ENCODE measurements at regions not wholly inside any gene's neighbourhood (a gene's known extent, or its start where the extent isn't known, plus 50 kb on each side); places are given as distances from the start of the nearest gene placed in this dataset.
"Not testable (repeated sequence)": the region's sequence is repeated elsewhere in the genome, so short reads cannot be mapped to it uniquely, and the experiment has no call there.

DNA sequence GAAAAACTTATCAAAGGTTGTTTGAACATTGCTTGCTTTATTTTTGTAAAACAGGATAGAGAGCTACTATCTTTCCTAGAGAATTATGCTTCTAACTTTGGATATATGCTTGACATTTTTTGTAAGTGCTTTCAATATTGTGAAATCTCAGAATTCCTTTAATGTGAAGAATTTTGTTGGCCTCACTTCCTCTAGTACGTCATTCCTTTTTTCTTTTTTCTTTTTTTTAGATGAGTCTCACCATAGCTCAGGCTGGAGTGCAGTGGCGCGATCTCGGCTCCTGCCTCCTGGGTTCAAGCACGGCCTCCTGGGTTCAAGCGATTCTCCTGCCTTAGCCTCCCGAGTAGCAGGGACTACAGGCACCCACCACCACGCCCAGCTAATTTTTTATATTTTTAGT is 668.1 kb downstream of the RFPL4B start:
- Histone ChIP-seq H3K9me3 (ENCODE audit: low read depth, low read length) (no peaks in the 10 kb centered on the region), H3K27me3 (ENCODE audit: insufficient read depth, low read length) (no peaks in the 10 kb centered on the region), H3K4me3 (ENCODE audit: low read length) (no peak overlapping the region), H3K4me1 (ENCODE audit: insufficient read depth, low read length) (no peaks in the 10 kb centered on the region)

DNA sequence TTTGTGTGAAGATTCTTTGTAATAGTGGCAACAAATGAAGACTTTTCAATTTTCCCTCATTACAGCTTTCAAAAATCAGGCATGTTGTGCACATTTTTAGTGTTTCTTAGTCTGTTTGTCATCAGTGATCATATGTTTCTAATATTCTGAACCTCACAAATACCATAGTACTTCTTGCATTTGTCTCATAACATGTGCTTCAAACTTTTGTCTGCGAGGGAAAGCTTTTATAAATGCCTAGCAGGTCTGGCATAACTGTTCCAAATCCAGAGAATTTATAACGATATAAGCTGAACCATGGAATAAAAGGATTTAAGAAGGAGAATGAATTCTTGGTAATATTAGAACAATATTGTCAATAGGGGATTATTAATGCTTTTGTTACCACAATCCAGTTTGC is 670.2 kb downstream of the RFPL4B start:
- Histone ChIP-seq H3K4me1 (ENCODE audit: insufficient read depth, low read length) (no peaks in the 10 kb centered on the region), H3K27me3 (ENCODE audit: insufficient read depth, low read length) (no peaks in the 10 kb centered on the region), H3K9me3 (ENCODE audit: low read depth, low read length) (no peaks in the 10 kb centered on the region), H3K4me3 (ENCODE audit: low read length) (no peak overlapping the region)

DNA sequence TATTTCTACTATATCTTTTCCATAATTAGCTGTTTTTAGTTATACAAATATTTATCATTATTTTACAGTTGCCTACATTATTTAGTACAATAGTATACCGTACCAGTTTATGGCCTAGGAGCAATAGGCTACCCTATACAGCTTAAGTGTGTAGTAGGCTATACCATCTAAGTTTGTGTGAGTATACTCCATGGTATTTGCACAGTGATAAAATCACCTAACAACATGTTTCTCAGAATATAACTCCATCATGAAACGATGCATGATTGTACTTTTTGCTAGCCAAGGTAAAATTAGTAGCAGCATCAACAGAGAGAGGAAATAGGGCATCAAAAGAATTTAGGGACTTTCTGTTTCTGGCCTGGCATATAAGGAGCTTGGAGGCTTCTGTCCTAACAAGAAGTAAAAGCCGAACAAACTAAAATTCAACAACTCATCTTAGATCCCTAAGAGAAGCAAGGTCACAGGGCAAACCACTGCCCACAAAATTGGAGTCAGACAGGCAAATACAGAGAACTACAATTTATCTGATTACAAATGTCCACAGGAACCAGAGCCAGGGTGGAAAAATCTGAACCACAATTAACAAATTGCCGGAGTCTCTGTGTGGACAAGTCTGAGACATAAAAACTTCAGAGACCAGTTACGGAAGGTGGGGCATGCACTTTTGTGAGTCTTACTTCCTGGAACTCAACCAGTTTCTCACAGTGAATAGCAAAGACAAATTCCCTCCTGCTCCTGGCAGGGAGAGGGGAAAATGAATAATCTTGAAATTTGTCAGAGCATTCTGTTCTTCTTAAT is 671.4 kb downstream of the RFPL4B start:
- Histone ChIP-seq H3K27me3 (ENCODE audit: insufficient read depth, low read length) (no peaks in the 10 kb centered on the region), H3K4me3 (ENCODE audit: low read length) (no peak overlapping the region), H3K9me3 (ENCODE audit: low read depth, low read length) (no peaks in the 10 kb centered on the region), H3K4me1 (ENCODE audit: insufficient read depth, low read length) (no peaks in the 10 kb centered on the region)

DNA sequence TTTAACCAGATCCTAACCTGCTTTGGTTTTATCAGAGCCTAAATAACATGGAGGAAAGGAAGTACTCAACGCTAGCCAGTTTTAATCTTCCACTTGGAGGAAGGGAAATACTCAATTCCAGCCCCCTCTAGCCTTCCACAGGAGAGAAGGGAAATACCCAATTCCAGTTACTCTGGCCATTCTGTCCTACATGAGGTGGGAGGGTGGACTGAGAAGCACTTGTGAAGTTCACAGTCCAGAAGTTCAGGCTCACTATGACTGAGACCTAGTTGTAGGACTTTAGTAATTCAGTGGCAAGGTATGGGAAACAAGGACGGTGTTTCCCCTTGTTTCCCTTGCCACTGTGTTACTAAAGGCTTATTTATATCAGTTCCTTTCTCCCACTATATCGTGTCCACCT is 672.0 kb downstream of the RFPL4B start:
- H3K4me3 ChIP-seq (ENCODE audit: low read length) = no peak overlapping the region
- H3K27me3 ChIP-seq (ENCODE audit: insufficient read depth, low read length) = no peaks in the 10 kb centered on the region
- no peaks in the 10 kb centered on the region for H3K4me1 ChIP-seq (ENCODE audit: insufficient read depth, low read length)
- no peaks in the 10 kb centered on the region for H3K9me3 ChIP-seq (ENCODE audit: low read depth, low read length)

DNA sequence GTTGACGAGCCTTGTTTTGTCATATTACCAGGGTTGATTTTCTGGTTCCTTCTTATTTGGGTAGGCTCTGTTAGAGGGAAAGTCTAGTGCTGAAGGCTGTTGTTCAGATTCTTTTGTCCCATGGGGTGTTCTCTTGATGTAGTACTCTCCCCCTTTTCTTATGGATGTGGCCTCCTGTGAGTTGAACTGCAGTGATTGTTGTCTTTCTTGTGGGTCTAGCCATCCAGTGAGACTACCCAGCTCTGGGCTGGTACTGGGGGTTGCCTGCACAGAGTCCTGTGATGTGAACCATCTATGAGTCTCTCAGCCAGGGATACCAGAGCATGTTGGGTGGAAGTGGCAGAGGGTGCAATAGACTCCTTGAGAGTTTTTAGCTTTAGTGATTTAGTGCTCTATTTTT is 680.6 kb downstream of the RFPL4B start:
- H3K4me3 ChIP-seq (ENCODE audit: low read length) = no peak overlapping the region
- no peaks in the 10 kb centered on the region for H3K4me1 ChIP-seq (ENCODE audit: insufficient read depth, low read length)
- no peaks in the 10 kb centered on the region for H3K27me3 ChIP-seq (ENCODE audit: insufficient read depth, low read length)
- H3K9me3 ChIP-seq (ENCODE audit: low read depth, low read length) = no peaks in the 10 kb centered on the region

DNA sequence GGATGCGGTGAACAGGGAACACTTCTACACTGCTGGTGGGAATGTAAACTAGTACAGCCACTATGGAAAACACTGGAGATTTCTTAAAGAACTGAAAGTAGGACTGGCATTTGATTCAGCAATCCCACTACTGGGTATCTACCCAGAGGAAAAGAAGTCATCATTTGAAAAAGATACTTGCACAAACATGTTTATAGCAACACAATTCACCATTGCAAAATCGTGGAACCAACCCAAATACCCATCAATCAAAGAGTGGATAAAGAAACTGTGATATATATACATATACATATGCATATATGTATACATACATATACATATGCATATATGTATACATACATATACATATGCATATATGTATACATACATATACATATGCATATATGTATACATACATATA is 682.0 kb downstream of the RFPL4B start:
- not testable (repeated sequence) for H3K9me3 ChIP-seq (ENCODE audit: low read depth, low read length); H3K27me3 ChIP-seq (ENCODE audit: insufficient read depth, low read length); H3K4me1 ChIP-seq (ENCODE audit: insufficient read depth, low read length); H3K4me3 ChIP-seq (ENCODE audit: low read length)

DNA sequence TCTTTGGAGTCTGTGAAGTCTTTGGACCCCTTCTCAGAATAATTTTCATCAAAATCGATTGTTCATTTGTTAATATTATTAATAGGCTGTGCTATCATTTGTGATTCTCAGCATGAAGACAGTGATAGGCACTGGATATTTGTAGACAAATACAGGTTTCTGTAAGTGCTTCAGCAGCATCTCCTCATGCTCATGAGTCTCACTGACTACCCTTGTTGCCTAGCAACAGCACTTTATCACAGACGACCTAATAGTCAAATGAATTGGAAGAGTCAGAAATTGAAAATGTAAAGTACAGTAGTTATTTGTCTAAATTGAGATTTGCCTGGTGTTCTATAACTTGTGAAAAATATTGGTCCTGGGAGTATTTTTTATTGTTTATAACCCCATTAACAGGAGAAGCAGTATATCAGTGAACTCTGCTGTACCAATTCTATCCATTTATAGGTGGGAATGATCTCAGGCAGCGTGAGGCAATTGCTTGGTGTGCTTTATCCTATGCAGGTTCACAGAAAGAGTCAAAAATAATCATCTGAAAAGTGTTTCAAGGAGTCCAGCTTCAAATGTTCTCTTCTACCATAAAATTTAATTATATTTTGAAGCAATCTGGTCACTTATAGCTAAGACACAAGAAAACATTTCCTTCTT is 684.6 kb downstream of the RFPL4B start:
- no peaks in the 10 kb centered on the region for H3K27me3 ChIP-seq (ENCODE audit: insufficient read depth, low read length)
- H3K4me1 ChIP-seq (ENCODE audit: insufficient read depth, low read length) = no peaks in the 10 kb centered on the region
- no peak overlapping the region for H3K4me3 ChIP-seq (ENCODE audit: low read length)
- no peaks in the 10 kb centered on the region for H3K9me3 ChIP-seq (ENCODE audit: low read depth, low read length)

DNA sequence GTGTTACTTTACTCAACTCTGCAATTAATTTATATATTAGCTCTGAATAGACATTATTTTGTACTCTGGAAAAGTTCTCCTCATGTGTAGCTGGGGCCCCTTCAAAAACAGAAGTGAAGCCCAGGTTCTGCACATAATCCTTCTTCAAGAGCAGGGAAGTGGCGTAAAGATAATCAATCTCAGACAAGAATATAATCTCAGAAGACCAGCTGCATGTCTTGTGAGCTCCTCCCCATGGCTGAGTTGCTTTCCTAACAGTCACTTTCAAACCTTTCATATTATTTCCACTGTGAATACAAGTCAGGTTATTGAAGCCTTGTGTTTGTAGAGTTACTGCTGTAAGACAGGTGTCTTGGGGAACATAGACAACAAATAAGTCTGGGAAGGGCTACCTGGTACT is 691.9 kb downstream of the RFPL4B start:
- Histone ChIP-seq H3K27me3 (ENCODE audit: insufficient read depth, low read length) (no peaks in the 10 kb centered on the region), H3K4me3 (ENCODE audit: low read length) (no peak overlapping the region), H3K4me1 (ENCODE audit: insufficient read depth, low read length) (no peaks in the 10 kb centered on the region), H3K9me3 (ENCODE audit: low read depth, low read length) (no peaks in the 10 kb centered on the region)

DNA sequence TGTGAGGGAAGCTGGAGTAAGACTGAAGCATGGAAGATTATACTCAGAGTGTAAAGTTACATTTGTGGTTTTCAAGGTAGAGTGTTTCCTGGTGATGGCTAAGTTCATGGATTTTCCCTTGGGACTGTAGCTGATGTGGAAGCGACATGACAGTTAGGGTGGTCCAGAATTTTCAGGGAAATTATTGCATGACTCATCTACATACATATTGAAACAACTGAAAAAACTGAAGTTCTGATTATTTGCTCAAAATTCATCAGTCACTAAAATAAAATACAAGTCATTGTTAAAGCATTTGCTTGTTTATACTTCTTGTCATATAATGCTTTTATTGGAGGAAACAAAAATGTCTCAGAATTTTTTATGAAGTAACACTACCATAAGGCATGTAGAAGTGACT is 700.0 kb downstream of the RFPL4B start:
- H3K27me3 ChIP-seq (ENCODE audit: insufficient read depth, low read length) = no peaks in the 10 kb centered on the region
- no peaks in the 10 kb centered on the region for H3K4me1 ChIP-seq (ENCODE audit: insufficient read depth, low read length)
- no peak overlapping the region for H3K4me3 ChIP-seq (ENCODE audit: low read length)
- no peaks in the 10 kb centered on the region for H3K9me3 ChIP-seq (ENCODE audit: low read depth, low read length)

DNA sequence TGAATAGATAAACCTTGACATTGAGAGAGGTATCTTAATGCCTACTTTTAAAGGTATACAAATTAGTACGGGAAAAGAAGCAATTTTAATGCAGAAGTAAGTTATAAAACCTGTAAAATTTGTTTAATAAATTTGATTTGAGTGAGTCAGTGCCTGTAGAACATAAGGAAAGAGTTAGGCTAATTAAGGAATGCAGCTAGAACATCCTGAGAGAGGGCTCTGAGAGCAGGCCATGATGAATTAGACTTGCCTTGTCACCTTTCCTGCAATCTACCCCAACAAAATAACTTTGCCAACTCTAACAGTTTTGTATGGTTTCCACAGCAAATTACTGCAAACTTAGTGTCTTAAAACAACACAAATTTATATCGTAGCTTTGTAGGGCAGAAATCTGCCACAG is 700.8 kb downstream of the RFPL4B start:
- Histone ChIP-seq H3K27me3 (ENCODE audit: insufficient read depth, low read length) (no peaks in the 10 kb centered on the region), H3K4me1 (ENCODE audit: insufficient read depth, low read length) (no peaks in the 10 kb centered on the region), H3K4me3 (ENCODE audit: low read length) (no peak overlapping the region), H3K9me3 (ENCODE audit: low read depth, low read length) (no peaks in the 10 kb centered on the region)

DNA sequence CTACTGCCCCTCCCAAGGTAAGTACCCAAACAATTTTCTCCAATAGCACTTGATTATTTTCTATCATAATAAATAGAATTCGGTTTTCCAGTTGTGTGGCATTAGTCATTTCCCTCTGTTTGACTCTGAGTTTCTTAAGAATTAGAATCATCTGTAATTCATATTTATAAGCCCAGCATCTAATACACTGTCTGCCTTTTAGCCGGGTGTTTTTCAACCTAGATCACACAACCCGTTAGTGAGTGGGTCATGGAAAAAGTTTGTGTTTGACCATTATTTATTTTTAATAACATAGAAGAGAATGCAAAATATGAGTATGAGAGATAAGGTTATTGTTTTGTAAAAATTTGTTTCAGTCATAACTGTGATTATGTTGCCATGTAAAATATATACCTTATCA is 701.6 kb downstream of the RFPL4B start:
- no peaks in the 10 kb centered on the region for H3K9me3 ChIP-seq (ENCODE audit: low read depth, low read length)
- no peak overlapping the region for H3K4me3 ChIP-seq (ENCODE audit: low read length)
- H3K4me1 ChIP-seq (ENCODE audit: insufficient read depth, low read length) = no peaks in the 10 kb centered on the region
- H3K27me3 ChIP-seq (ENCODE audit: insufficient read depth, low read length) = no peaks in the 10 kb centered on the region

DNA sequence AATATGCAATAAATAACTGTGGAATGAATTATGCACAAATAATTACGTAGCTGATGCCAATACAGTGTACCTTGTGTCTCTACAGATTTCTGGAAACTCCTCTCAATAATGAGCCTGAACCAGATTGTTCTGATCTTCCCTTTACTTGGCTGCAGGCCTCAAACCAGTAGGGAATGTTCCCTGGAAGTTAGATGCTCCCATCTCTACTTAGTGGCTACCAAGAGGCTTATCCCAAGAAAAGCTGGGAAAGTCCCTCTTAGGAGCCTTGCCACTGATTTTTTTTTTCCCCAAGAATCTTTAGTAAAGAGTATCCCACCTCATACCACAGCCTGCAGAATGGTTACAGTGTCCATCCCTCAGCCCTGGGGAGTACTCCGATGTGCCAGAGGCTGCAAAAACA is 702.1 kb downstream of the RFPL4B start:
- Histone ChIP-seq H3K4me3 (ENCODE audit: low read length) (no peak overlapping the region), H3K4me1 (ENCODE audit: insufficient read depth, low read length) (no peaks in the 10 kb centered on the region), H3K9me3 (ENCODE audit: low read depth, low read length) (no peaks in the 10 kb centered on the region), H3K27me3 (ENCODE audit: insufficient read depth, low read length) (no peaks in the 10 kb centered on the region)

DNA sequence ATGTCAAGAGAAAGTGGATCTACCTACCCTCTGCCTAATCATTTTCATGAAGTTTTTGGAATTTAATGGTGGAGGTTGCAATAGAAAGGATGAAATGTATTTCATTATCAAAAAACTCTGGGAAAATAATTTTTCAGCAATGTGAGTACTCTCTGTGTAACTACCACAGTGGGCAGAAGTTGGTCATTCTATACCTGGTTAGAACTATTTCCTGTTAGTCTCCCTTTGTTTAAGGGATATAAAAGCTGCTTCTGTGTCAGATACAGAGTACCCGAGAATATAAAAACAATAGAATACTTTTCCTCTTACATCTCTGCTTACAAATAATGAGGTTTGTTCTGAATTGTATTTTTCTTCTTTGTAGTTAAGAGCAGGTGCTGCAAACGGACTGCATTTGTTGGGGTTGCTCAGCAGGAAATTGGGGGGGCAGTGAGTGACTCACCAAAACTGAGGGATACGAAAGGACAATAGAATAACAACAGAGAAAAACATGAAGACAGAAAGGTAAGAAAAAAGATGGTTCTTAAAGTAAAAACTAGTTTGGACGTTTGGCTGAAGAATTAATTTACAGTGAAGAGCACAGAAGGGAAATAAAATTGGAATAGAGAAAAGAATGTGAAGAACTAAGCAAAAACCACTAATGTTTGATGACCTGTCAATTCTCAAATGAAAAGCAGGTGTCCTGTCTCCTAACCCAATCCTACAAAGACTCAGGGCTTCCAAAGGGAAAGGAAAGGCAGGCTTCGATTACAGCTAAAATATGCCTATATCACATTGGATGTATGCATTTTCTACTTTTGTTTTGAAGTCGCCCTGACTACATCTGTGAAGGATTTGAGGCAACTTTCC is 703.1 kb downstream of the RFPL4B start:
- H3K9me3 ChIP-seq (ENCODE audit: low read depth, low read length) = no peaks in the 10 kb centered on the region
- H3K27me3 ChIP-seq (ENCODE audit: insufficient read depth, low read length) = no peaks in the 10 kb centered on the region
- no peaks in the 10 kb centered on the region for H3K4me1 ChIP-seq (ENCODE audit: insufficient read depth, low read length)
- no peak overlapping the region for H3K4me3 ChIP-seq (ENCODE audit: low read length)

DNA sequence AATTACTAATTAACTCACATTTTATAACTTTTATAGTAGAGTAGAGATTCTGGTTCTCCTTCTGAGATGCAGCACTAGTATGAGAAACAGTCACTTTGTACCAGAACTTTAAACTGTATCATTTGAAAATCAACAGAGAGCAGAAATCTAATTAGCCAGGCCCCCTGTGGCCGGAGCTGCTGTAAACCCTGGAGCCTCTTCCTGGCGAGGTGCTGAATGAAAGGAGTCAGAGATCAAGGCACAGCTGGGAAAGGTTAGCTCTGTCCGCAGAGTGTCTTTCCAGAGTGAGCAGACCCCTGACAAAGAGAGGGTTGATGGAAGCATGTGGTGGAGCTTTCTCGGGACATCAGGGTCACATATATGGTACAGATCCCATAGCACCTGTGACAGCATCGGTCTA is 703.8 kb downstream of the RFPL4B start:
- no peaks in the 10 kb centered on the region for H3K9me3 ChIP-seq (ENCODE audit: low read depth, low read length)
- H3K4me1 ChIP-seq (ENCODE audit: insufficient read depth, low read length) = no peaks in the 10 kb centered on the region
- H3K4me3 ChIP-seq (ENCODE audit: low read length) = no peak overlapping the region
- no peaks in the 10 kb centered on the region for H3K27me3 ChIP-seq (ENCODE audit: insufficient read depth, low read length)

DNA sequence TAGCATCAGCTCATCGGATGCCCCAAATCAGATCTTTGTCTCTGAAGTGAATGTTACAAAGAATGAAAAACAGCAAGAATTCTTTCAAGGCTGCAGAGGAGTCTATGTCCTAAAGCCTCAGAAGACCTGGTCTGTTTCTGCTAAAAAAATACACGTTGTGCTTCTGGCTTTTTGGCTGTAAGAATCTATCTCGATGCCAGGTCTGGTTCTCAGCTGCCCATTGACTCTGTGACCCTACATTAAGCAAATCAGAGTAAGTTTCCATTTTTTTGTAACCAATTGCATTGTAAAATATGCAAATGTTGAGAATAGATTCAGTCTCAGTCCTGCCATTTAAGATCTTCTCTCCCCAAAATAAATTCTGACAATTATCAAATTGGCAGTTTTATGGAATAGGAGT is 705.4 kb downstream of the RFPL4B start:
- Histone ChIP-seq H3K27me3 (ENCODE audit: insufficient read depth, low read length) (no peaks in the 10 kb centered on the region), H3K4me1 (ENCODE audit: insufficient read depth, low read length) (no peaks in the 10 kb centered on the region), H3K4me3 (ENCODE audit: low read length) (no peak overlapping the region), H3K9me3 (ENCODE audit: low read depth, low read length) (no peaks in the 10 kb centered on the region)
